UCSD-AML1 (cell line): ENCODE measurements at regions not wholly inside any gene's neighbourhood (a gene's known extent, or its start where the extent isn't known, plus 50 kb on each side); places are given as distances from the start of the nearest gene placed in this dataset.

Experiments
- DNase-seq: peaks from one replicate; lab custom pipeline; 2025; ENCODE audit not compliant: unreplicated experiment; lab: John Stamatoyannopoulos, UW

GRCh38 chr16:79687249-79688130 lies 87.0 kb upstream of the MAF start:
- DNase-seq, result no peak

DNA sequence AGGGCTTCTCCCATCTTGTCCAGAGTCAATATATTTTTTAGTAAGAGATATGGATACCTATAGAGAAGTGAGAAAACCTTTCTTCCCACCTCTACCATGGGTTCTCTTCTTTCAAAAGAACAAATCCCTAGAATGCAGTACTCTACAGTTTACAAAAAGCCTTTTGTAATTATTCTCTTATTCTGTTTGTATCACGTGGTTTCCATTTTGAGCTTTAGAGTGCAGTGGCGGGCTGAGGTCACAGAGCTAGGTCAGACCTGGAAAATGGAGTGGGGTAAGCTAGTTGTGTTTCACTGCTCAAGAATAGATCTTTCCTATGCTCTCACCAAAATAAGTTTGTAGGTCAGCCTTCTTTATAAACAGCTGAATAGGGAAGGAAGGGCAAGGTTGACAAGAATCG lies 85.3 kb upstream of the MAF start:
- no peak for DNase-seq

DNA sequence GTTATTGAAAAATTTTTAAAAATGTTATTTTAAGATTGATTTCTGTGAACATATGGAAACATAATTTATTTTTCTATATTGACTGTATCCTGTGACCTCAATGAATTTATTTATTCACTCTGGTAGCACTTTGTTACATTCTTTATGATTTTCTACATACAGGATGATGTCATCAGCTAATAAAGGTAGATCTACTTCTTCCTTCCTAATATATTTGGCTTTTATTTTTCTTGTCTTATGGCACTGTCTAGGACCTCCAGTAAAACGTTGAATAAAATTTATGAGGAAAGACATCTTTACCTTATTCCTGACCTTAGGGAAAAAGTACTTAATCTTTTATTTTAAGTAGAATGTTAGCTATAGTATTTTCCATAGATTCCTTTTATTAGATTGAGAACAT lies 78.8 kb upstream of the MAF start:
- no peak for DNase-seq

GRCh38 chr16:79677799-79678530 lies 77.4 kb upstream of the MAF start:
- DNase-seq, result no peak

DNA sequence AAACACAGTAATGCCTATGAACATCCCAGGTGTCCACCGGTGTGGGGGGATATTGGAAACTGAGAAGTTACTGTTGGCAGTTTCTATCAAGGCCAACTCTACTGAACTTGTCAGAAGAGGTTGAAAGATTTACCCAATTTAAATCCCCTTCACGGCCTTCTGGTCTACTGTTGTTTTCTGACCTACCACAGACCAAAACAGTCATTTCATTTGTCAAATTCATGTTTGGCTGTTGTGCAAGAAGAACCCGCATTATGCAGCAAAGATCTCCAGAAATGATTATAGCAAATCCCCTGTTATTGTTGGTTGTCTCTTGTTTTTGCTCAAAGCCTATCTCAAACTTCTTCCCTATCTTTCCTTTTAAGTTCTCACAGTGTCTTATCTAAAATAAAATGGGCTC lies 73.1 kb upstream of the MAF start:
- DNase-seq, result no peak

DNA sequence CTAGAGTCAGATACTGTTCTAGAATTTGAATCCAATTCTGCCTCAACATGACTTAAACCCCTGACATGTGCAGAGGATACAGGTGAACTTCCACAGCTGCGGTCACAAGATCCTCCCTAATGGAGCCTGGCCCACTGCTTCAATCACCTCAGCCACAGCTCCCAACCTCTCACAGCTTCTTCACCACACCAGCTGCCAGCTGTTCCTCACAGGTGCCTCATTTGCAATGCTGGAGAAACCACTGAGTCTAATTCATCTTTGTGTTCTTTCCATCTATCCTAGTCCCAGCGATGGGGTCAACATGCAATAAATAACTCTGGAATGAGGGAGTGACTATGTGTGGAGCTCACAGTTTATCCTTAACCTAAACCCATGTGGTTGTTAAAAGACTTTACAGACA lies 72.0 kb upstream of the MAF start:
- DNase-seq, result no peak

DNA sequence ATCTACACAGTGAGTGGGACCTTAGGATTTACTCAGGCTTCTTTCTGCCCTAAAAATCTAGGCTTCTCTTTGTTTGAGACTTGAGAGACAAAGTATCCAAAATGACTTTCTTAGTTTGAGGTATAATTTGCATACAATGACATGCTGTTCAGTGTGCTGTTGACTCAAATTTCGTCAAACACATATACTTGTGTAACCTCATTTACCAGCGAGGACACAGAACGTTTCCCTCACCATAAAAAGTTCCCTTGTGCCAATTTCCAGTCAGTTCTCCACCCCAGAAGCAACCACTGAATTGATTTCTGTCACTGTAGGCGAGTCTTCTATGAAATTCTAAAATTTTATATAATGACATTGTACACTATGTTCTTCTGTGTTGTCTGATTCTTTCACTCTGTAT lies 68.0 kb upstream of the MAF start:
- no peak for DNase-seq

- no peak for DNase-seq
Measured at GRCh38 chr16:79665970-79666369, 65.4 kb upstream of the MAF start.

- DNase-seq, result no peak
Measured at GRCh38 chr16:79664407-79664806, 63.9 kb upstream of the MAF start.

DNA sequence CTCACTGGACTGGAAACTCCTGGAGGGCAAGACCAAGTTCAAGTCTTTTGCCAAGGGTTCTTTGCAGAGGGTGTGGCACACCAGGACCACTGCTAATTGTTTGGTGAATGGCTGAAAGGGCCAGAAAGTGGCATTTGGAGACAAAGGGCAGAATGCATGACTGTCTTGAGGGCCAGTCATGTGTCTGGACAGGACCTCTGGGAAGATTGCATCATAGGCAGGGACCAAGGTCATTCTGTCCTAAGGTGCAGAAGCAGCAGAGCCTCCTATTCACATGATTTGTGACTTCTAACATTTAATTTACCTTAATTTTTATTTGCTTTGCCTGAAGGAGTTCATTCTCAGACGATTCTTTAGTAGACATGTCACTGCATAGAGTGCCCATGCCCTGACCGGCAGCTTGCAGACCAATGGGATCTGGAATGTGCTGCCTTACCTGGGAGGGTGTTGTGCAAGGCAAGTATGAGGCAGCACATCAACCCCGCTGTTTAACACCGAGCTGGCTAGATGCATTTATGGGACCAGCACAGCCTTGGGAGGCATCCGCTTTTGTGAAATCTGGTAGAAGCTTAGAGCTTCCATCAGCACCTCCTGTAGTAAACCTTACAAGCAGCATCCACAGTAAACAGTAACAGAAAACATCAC lies 62.3 kb upstream of the MAF start:
- DNase-seq, result no peak

DNA sequence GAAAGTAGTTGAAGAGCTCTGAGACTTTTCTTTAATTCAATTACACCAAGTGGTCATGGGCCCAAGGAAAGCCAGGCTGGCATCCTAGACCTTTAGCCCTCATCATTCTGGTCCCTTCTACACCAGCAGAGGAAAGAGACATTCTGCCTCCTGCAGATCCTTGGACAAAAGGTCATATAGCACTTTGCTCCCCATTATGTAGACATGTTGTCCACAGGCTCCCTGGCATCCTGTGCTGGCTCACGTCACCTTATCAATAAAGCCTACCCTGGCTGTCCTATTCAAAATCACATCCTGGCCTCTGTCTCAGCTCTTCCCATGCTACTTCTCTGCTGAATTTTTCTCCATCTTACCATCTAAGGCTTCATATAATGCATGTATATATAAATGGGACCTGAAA lies 61.6 kb upstream of the MAF start:
- DNase-seq, result no peak

GRCh38 chr16:79661578-79661977 lies 61.0 kb upstream of the MAF start:
- DNase-seq, result no peak

- DNase-seq, result no peak
Measured at GRCh38 chr16:79659344-79659743, 58.8 kb upstream of the MAF start.

DNA sequence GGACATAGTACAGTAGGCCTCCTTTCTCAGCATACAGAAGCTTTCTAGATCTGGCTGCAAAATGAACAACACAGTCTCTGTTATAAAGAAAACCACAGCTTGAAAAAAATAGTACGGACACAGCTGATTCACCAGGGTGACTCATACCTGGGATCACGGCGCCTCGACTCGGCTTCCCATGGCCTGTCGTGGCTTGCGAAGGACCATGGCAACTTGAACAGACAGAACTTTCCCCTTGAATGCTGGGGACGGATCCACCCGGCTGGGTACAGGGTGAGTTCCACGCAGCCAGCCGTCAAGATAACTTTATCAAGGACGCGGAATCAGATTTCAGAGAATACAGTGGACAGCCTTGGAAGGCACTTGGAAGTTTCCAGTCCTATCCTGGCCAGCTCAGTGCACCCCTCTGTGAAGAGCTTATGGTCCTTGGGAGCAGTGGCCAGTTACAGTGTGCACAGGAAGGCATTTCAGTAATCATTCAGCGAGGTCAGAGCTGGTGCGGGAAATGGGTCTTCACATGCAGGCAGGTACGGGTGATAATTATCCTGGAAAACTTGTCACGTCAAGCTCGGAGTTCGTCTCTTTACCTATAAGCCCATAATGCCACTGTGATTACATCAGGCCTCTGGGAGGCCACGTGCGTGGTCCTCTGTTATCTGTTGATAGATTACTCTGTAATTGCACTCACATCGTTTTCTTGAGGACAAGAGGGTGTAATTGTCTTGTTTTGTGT lies 57.9 kb upstream of the MAF start:
- no peak for DNase-seq

DNA sequence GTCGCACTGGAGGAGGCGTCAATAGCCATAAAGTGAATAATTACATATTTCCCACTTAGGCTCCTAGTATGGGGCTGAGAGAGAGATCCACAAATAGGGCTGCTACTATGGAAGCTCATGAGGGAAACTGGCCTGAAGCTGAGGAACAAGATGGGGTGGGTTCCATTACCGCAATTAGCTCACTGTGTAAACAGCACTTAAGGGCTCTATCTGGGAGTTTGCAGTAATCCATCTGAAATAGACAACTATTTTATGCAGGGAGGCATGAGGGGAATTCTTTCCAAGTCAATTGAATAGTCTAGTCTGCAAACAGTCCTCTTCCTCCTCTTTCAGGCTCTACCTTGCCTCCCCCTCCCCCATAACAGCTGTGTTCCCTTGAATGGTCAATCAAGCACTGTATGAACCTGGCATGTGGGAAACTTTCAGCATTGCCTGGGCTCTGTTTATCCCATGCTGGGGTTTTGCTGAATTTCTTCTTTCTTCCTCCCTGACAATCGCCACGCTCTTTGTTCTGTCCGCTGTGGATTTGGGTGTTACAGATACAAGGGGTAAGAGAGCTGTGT lies 56.1 kb upstream of the MAF start:
- no peak for DNase-seq

- DNase-seq, result no peak
Measured at GRCh38 chr16:79653373-79653891, 52.9 kb upstream of the MAF start.

DNA sequence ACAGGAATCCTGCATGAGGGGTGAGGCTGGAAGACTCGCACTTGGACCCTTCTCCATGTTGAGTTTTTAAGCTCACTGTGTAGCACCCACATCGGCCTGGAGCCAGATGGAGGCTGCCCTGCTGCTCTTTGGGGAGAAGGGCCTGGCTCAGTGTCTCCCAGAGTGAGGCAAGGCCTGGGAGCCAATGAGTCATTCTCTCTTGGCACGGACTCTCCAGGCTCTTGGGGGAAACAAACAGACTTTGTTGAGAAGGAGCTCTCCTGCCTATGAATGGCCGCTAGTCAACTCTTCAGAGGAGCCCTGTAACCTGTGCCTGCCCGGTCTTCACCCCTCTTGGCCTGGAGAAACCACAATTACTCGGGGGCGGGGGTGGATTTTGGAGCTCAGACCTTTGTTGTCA lies 50.8 kb upstream of the MAF start:
- no peak for DNase-seq
